NCI-H526 (cell line): ENCODE measurements at regions not wholly inside any gene's neighbourhood (a gene's known extent, or its start where the extent isn't known, plus 50 kb on each side); places are given as distances from the start of the nearest gene placed in this dataset.

Source experiments
- DNase-seq, 2 experiments: peaks; one replicate each; lab custom pipeline; 2025; lab: John Stamatoyannopoulos, UW

DNA sequence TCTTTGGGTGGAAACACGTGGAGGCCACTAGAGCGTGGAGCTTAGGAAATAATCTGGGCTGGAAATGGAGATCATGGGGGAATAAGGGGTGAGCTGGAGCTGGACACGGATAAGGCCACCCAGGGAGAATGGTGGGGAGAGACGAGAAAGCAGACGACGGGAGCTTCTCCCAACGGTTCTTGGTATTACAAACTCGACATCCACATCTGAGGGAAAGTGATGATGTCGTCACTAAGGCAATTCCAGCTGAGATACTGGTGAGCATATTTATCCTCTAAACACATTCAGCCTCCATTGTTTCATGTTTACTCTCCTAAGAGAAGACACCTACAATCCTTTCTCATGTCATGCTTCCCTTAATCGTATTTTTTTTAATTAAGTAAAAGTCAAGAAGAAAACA is 50.2 kb upstream of the SNX9 start:
- DNase-seq: no peak
